Fibroblast of lung (primary cell): ENCODE measurements at regions not wholly inside any gene's neighbourhood (a gene's known extent, or its start where the extent isn't known, plus 50 kb on each side); places are given as distances from the start of the nearest gene placed in this dataset.
A peak's percentile ranks its signal among the peaks of the same experiment; 100 is the strongest.

ENCODE experiments used
- DNase-seq, 2 donors: peaks; one replicate each; pipeline versions ENCODE4 v3.0.0 to v3.0.0-alpha.2; 2010; ENCODE audit warnings: low read depth in 2 of 2
- H2AFZ ChIP-seq: 2 replicates; pipeline ENCODE4 v1.5.1; 2012; ENCODE audit warnings: low read length, control low read depth, inconsistent platforms
- H3K27ac ChIP-seq: 2 replicates; pipeline ENCODE4 v1.5.1; 2011; ENCODE audit warnings: low read length, control low read depth; ENCODE audit not compliant: insufficient read depth
- H3K27me3 ChIP-seq: 2 replicates; pipeline ENCODE4 v1.5.1; 2011; ENCODE audit warnings: mild to moderate bottlenecking, low read length; ENCODE audit not compliant: control insufficient read depth, insufficient read depth
- H3K36me3 ChIP-seq: 2 replicates; pipeline ENCODE4 v1.5.1; 2011; ENCODE audit warnings: low read length; ENCODE audit not compliant: control insufficient read depth, insufficient read depth
- H3K4me1 ChIP-seq: 2 replicates; pipeline ENCODE4 v1.5.1; 2011; ENCODE audit warnings: low read length; ENCODE audit not compliant: control insufficient read depth, insufficient read depth; ENCODE audit errors: extremely low read depth
- H3K4me2 ChIP-seq: 2 replicates; pipeline ENCODE4 v1.5.1; 2011; ENCODE audit warnings: low read length, control low read depth; ENCODE audit not compliant: insufficient read depth; ENCODE audit errors: extremely low read depth
- H3K4me3 ChIP-seq, 4 experiments: fragments of 200-600 bp in 1 of 4; sonication (generic) in 1 of 4; replicated peaks in 1 of 4; 2 replicates each; pipeline ENCODE4 v1.5.1; 2011 to 2016; ENCODE audit warnings: low read length in 4 of 4, low read depth in 3 of 4, mild to moderate bottlenecking in 3 of 4, control low read depth in 2 of 4, inconsistent platforms in 1 of 4, mixed read lengths in 1 of 4; ENCODE audit not compliant: insufficient read depth in 1 of 4; ENCODE audit errors: control extremely low read depth in 1 of 4
- H3K79me2 ChIP-seq: 2 replicates; pipeline ENCODE4 v1.5.1; 2012; ENCODE audit warnings: mild to moderate bottlenecking, low read length, inconsistent platforms; ENCODE audit not compliant: control insufficient read depth, insufficient read depth
- H3K9ac ChIP-seq: 2 replicates; pipeline ENCODE4 v1.5.1; 2011; ENCODE audit warnings: mild to moderate bottlenecking, low read length, control low read depth; ENCODE audit not compliant: insufficient read depth
- H3K9me3 ChIP-seq: 2 replicates; pipeline ENCODE4 v1.5.1; 2012; ENCODE audit warnings: low read depth, low read length; ENCODE audit not compliant: control insufficient read depth, insufficient read depth
- H4K20me1 ChIP-seq: 2 replicates; pipeline ENCODE4 v1.5.1; 2011; ENCODE audit warnings: low read length; ENCODE audit not compliant: control insufficient read depth, insufficient read depth; ENCODE audit errors: extremely low read depth
- CTCF ChIP-seq, 2 donors: IDR thresholded peaks in 1 of 2; conservative IDR thresholded peaks in 1 of 2; 1 replicate in 1 of 2; 2 replicates in 1 of 2; pipeline ENCODE4 v1.5.1; 2011 to 2012; ENCODE audit warnings: low read length in 2 of 2, control low read depth in 1 of 2, inconsistent platforms in 1 of 2, low read depth in 1 of 2, mild to moderate bottlenecking in 1 of 2
- EZH2 ChIP-seq: IDR thresholded peaks from 2 replicates; pipeline ENCODE4 v1.5.1; 2012; ENCODE audit warnings: low read length, control low read depth, mild to moderate bottlenecking; ENCODE audit errors: missing control alignments

DNA sequence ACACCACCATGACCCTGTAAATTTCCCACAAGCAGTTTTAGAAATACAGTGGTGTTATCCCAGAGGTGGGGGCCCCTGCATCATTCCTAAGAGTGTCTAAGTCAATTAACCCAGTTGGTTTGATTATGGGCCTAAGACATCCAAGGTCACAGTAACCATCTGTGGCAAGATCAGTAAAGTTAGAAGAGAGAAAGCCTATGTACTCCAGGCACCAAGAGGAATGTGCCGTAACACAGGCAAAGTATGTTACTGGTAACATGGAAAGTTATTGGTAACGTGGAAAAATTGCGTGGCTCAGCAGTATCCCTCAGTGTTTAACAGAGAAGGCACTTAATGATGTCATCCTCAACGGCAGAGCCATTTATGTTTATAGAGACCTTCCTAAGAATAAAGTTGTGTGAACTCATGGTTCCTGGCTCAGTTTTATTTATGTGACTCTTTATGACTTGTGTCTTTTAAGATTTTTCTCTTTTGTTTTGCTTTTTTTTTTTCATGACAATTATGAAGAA, 144.1 kb upstream of the RASGRP1 start:
- Histone ChIP-seq H2AFZ (no peak overlapping the region), H3K27ac (no peak overlapping the region), H3K9me3 (no peaks in the 10 kb centered on the region)

GRCh38 chr15:38709196-38709595, 144.6 kb upstream of the RASGRP1 start:
- Histone ChIP-seq H3K4me1 (peaks cover 8% of the 10 kb centered on the region), H3K27me3 (no peaks in the 10 kb centered on the region), H3K36me3 (no peaks in the 10 kb centered on the region), H3K9ac (no peak overlapping the region), H3K27ac (no peak overlapping the region), H4K20me1 (no peaks in the 10 kb centered on the region), H2AFZ (no peak overlapping the region), H3K4me3 (no peak overlapping the region), H3K4me2 (no peak overlapping the region), H3K79me2 (no peaks in the 10 kb centered on the region), H3K9me3 (no peaks in the 10 kb centered on the region)
- TF ChIP-seq CTCF (conservative IDR thresholded peaks at IDR 0.05 in 1 of 2, IDR thresholded peaks at IDR 0.05 in 1 of 2; ENCODE audit: low read depth in 1 of 2, low read length in 2 of 2): no peak
- TF ChIP-seq EZH2: no peak
- DNase-seq: no peak

More for the DNA sequence above, 144.1 kb upstream of the RASGRP1 start:
- no peak for TF ChIP-seq EZH2
- no peak for TF ChIP-seq CTCF (conservative IDR thresholded peaks at IDR 0.05 in 1 of 2, IDR thresholded peaks at IDR 0.05 in 1 of 2; ENCODE audit: low read depth in 1 of 2, low read length in 2 of 2)
- Histone ChIP-seq H3K4me2 (no peak overlapping the region), H3K4me1 (peaks cover 4% of the 10 kb centered on the region), H3K9ac (no peak overlapping the region), H3K4me3 (no peak overlapping the region), H3K27me3 (no peaks in the 10 kb centered on the region), H4K20me1 (no peaks in the 10 kb centered on the region), H3K79me2 (no peaks in the 10 kb centered on the region), H3K36me3 (no peaks in the 10 kb centered on the region)
- DNase-seq: peak; percentile 36 to 45

DNA sequence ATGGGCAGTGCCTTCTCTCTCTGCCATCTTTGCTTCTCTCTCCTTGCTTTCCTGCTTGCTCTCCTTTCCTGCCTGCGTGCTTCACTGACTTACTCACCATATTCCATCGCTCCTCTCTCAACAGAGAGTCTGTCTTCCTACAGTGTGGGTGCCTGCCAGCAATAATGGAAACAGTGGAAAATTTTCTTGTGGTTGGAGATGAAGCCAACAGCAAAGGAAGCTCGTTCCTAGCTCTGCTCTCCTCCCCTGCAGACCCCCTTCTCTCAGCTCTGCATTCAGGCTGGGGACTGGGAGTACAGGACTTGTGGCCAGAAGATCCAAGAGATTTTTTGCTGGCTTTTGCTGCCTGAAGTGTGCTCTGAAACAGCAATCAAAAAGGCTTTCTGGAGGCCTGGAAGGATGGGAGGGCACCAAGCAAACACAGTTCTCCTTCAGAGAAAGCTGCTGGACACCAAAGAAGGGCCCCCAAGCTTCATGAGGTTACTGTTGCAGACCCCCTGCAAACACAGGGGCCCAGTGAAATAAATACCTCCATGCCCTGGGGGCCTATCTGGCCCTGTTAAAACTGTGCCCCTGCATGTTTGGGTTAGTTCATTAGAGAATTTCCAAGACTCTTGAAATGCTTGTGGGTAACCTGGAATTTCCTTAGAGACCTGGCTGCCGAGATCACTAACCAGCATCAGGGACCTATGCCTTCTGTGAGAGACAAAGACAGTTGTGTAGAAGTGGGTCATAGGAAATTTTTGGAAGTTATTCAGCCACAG, 149.9 kb upstream of the RASGRP1 start:
- Histone ChIP-seq H3K4me1 (peaks cover 16% of the 10 kb centered on the region), H3K27ac (peak overlapping the region; percentile 80), H4K20me1 (no peaks in the 10 kb centered on the region), H3K79me2 (no peaks in the 10 kb centered on the region), H3K27me3 (no peaks in the 10 kb centered on the region), H3K36me3 (no peaks in the 10 kb centered on the region), H2AFZ (peak overlapping the region; percentile 38), H3K9me3 (no peaks in the 10 kb centered on the region), H3K4me2 (peak overlapping the region; percentile 64), H3K4me3 (no peak overlapping the region), H3K9ac (no peak overlapping the region)
- no peak for TF ChIP-seq EZH2
- no peak for TF ChIP-seq CTCF (conservative IDR thresholded peaks at IDR 0.05 in 1 of 2, IDR thresholded peaks at IDR 0.05 in 1 of 2; ENCODE audit: low read depth in 1 of 2, low read length in 2 of 2)
- DNase-seq: peak; percentile 78 to 99
